LNCaP clone FGC (cell line): ENCODE measurements at regions not wholly inside any gene's neighbourhood (a gene's known extent, or its start where the extent isn't known, plus 50 kb on each side); places are given as distances from the start of the nearest gene placed in this dataset.
"Not testable (repeated sequence)": the region's sequence is repeated elsewhere in the genome, so short reads cannot be mapped to it uniquely, and the experiment has no call there.

Experiments used
- DNase-seq: peaks from one replicate; pipeline ENCODE4 v3.0.0-alpha.2; 2011; ENCODE audit warnings: low read depth
- H3K4me3 ChIP-seq: 2 replicates; pipeline ENCODE4 v1.5.1; 2011; ENCODE audit warnings: mild to moderate bottlenecking, low read depth, low read length, control low read depth
- CTCF ChIP-seq: IDR thresholded peaks from 2 replicates; pipeline ENCODE4 v1.5.1; 2012; ENCODE audit warnings: mild to moderate bottlenecking; ENCODE audit not compliant: control insufficient read depth, insufficient read depth; ENCODE audit errors: extremely low read depth

DNA sequence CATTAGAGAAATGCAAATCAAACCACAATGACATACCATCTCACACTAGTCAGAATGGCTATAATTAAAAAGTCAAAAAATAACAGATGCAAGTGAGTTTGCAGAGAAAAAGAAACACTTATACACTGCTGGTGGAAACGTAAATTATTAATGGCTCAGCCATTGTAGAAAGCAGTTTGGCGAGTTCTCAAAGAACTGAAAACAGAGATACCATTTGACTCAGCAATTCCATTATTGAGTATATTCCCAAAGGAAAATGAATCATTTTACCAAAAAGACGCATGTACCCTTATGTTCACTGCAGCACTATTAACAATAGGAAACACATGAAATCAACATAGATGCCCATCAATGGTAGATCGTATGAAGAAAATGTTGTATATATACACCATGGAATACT, 75.0 kb downstream of the NAA11 start:
- DNase-seq: no peak
- TF ChIP-seq CTCF: no peak

DNA sequence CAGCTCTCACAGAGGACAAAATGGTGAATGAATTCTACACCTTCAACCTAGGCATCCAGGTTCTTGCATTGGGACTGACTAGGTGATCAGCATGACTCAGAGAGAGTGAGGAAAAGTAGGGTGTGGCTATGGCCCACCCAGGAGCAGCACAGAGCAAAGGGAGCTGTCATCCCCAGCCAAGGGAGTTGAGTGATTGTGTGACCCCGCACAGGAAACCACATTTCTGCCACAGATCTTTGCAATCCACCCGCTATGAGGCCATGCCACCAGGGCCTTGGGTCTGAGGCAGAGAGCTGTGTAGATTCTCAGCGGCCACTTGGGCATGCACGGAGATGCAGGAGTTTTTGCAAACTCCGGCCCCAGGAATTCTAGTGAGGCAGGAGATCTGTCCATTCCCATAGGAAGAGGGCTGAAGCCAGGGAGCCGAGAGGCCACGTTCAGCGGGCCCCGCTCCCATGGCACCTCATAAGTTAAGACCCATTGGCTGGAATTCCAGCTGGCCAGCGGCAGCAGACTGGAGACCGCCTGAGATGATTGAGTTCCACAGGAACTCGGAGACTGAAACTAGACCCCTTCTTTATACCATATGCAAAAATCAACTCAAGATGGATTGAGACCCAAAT, 75.9 kb downstream of the NAA11 start:
- TF ChIP-seq CTCF: no peak
- H3K4me3 ChIP-seq: no peak overlapping the region
- DNase-seq: no peak

More for the DNA sequence above, 75.0 kb downstream of the NAA11 start:
- no peak overlapping the region for H3K4me3 ChIP-seq

GRCh38 chr4:79248610-79249009, 77.3 kb downstream of the NAA11 start:
- DNase-seq: no peak
- no peak overlapping the region for H3K4me3 ChIP-seq
- TF ChIP-seq CTCF: no peak

- TF ChIP-seq CTCF: no peak
- no peak for DNase-seq
- no peak overlapping the region for H3K4me3 ChIP-seq
Observed at GRCh38 chr4:79247695-79248394, 78.0 kb downstream of the NAA11 start.

DNA sequence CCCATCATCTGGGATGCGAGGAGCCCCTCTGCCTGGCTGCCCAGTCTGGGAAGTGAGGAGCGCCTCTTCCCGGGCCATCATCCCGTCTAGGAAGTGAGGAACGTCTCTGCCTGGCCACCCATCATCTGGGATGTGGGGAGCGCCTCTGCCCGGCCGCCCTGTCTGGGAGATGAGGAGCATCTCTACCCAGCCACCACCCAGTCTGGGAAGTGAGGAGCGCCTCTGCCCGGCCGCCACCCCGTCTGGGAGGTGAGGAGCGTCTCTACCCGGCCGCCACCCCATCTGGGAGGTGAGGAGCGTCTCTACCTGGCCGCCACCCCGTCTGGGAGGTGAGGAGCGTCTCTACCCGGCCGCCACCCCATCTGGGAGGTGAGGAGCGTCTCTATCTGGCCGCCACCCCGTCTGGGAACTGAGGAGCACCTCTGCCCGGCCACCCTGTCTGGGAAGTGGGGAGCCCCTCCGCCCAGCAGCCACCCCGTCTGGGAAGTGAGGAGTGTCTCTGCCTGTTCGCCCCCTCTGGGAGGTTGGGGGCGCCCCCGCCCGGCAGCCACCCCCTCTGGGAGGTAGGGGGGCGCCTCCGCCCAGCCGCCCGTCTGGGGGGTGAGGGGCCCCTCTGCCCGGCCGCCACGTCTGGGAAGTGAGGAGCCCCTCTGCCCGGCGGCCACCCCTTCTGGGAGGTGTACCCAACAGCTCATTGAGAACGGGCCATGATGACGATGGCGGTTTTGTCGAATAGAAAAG, 80.5 kb downstream of the NAA11 start:
- not testable (repeated sequence) for DNase-seq, H3K4me3 ChIP-seq

DNA sequence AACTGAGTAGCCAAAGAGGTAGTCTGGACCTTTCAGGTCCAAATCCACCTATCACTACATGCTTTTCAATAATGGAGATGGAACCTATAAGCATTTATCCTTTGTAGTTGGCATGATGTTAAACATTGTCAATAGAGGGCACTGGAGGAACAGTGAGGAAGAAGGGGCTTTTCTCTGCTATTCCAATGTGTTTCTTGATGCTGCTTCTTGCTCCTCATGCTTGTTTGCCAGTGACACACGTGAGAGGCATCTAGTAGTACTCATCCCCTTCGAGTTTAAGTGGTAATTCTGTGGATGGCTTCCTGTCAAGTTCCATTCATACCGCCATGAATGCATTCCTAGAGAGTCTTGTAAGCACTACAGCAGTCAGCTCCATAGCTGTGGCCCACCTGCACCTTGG, 84.0 kb downstream of the NAA11 start:
- peak; percentile 43 for TF ChIP-seq CTCF
- no peak overlapping the region for H3K4me3 ChIP-seq
- peak; percentile 2 for DNase-seq

DNA sequence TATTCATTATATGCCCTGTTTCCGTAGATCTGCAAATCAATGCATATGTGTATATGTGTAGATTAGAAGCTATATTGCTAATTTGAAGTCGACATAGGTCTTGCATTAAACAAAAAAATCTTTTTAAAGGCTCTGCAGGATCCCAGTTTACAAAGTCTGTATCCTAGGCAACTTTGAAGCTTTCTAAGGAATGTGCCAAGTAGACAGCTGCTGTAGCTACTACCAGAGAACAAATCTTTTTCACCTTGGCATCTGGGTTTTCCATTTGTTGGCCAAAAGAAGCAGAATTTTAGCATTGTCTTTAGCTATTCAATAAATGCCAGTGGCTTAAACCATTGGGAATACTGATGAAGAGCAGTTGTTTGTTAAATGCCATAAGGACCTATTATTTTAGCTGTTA, 88.0 kb downstream of the NAA11 start:
- H3K4me3 ChIP-seq: no peak overlapping the region
- no peak for TF ChIP-seq CTCF
- no peak for DNase-seq
